ENCODE measurements at regions not wholly inside any gene's neighbourhood (a gene's known extent, or its start where the extent isn't known, plus 50 kb on each side); places are given as distances from the start of the nearest gene placed in this dataset.

DNA sequence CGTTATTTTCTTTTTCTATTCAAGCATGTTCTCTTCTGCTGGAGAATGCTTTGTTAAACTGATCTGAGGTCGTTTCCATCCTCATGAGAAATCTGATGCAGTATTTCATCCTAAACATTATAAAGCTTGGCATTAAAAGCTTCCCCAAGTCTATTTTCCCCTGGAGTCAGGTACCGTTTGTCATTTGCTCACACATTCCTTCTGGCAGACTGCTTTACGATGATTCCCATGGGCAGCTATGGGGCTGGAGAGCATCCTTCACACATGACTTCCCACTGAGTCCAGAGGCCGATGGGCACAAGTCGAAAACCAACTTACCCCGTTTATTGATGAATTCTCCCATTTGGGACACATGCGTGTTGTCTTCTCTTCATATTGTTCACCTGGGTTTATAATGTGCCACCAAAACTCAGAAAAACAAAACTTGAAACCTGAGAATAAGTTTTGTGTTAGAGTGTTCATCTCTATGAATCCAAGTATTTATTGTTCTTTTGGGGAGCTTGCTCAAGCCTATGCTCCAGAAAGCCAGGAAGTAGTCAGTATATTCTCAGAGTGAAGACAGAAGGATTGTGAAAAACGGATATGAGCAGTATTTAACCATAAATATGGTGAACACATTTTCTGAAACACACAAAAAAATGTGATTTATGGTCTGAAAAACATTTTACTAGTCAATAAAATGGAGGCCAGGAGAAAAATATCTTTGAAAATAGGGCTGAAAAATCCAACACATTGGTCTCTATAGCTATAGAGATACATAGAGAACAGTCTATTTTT is 298.8 kb upstream of the NOCT start:
- H3K9me3 Mint-ChIP-seq = no peaks in the 10 kb centered on the region
- intact Hi-C loops (cut with micrococcal nuclease) = no loop called here
- H3K27ac Mint-ChIP-seq = no peak overlapping the region
- no peak for DNase-seq
- H3K4me1 Mint-ChIP-seq (ENCODE audit: low read depth) = no peaks in the 10 kb centered on the region
- ChIA-PET CTCF (no interaction called here), POLR2A (no interaction called here)
- TF ChIP-seq, protein P1, sequence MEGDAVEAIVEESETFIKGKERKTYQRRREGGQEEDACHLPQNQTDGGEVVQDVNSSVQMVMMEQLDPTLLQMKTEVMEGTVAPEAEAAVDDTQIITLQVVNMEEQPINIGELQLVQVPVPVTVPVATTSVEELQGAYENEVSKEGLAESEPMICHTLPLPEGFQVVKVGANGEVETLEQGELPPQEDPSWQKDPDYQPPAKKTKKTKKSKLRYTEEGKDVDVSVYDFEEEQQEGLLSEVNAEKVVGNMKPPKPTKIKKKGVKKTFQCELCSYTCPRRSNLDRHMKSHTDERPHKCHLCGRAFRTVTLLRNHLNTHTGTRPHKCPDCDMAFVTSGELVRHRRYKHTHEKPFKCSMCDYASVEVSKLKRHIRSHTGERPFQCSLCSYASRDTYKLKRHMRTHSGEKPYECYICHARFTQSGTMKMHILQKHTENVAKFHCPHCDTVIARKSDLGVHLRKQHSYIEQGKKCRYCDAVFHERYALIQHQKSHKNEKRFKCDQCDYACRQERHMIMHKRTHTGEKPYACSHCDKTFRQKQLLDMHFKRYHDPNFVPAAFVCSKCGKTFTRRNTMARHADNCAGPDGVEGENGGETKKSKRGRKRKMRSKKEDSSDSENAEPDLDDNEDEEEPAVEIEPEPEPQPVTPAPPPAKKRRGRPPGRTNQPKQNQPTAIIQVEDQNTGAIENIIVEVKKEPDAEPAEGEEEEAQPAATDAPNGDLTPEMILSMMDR (IDR thresholded peaks at IDR 0.05) = no peak
- no peak overlapping the region for H3K4me3 Mint-ChIP-seq
- no peak for ATAC-seq
- no peaks in the 10 kb centered on the region for H3K27me3 Mint-ChIP-seq
- no peaks in the 10 kb centered on the region for H3K36me3 Mint-ChIP-seq (ENCODE audit: low read depth)

DNA sequence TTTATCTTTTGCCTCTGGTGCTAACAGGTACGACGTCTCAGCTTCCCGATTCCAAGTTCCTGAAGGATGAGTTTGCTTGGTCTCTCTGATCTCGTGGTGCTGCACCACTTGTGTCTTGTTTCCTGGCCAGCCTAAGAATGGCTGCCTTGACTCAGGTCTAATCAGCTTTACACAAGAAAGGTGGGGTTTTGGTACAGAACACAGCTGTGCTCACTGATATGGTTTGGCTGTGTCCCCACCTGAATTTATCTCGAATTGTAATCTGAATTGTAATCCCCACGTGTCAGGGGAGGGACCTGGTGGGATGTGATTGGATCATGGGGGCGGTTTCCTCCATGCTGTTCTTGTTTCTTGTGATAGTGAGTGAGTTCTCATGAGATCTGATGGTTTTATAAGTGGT is 305.3 kb upstream of the NOCT start:
- no peak for DNase-seq
- CTCF ChIA-PET = no interaction called here
- TF ChIP-seq, protein P1 (IDR thresholded peaks at IDR 0.05) = no peak
- Mint-ChIP-seq H3K4me3 (no peak overlapping the region), H3K4me1 (ENCODE audit: low read depth) (no peaks in the 10 kb centered on the region), H3K36me3 (ENCODE audit: low read depth) (no peaks in the 10 kb centered on the region), H3K9me3 (no peaks in the 10 kb centered on the region), H3K27me3 (peaks cover 4% of the 10 kb centered on the region), H3K27ac (no peak overlapping the region)
- POLR2A ChIA-PET = no interaction called here
- no peak for ATAC-seq
- intact Hi-C loops (cut with micrococcal nuclease) = no loop called here

DNA sequence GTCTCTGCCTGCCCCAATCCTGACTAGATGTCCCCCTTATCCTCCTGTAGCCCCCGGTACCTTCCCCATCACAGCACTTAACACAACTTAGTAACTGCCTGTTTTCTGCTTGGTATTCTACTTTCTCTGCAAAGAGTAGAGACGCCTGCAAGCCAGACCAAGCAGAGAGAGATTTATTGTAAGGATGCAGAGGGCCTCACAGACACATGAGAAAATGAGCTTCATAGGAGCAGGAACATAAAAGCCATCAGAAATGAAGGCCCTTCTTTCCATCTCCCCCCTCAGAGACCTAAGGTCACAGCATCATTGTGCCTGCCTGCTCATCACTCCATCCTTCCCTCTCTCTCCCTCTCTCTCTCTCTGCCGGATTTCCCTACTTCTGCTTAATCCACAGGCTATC is 305.7 kb upstream of the NOCT start:
- Mint-ChIP-seq H3K4me1 (ENCODE audit: low read depth) (no peaks in the 10 kb centered on the region), H3K4me3 (no peak overlapping the region), H3K27ac (no peak overlapping the region), H3K9me3 (no peaks in the 10 kb centered on the region), H3K27me3 (peaks cover 4% of the 10 kb centered on the region), H3K36me3 (ENCODE audit: low read depth) (no peaks in the 10 kb centered on the region)
- POLR2A ChIA-PET = no interaction called here
- ATAC-seq = no peak
- CTCF ChIA-PET = no interaction called here
- intact Hi-C loops (cut with micrococcal nuclease) = no loop called here
- DNase-seq = no peak
- TF ChIP-seq, protein P1 (IDR thresholded peaks at IDR 0.05) = no peak

DNA sequence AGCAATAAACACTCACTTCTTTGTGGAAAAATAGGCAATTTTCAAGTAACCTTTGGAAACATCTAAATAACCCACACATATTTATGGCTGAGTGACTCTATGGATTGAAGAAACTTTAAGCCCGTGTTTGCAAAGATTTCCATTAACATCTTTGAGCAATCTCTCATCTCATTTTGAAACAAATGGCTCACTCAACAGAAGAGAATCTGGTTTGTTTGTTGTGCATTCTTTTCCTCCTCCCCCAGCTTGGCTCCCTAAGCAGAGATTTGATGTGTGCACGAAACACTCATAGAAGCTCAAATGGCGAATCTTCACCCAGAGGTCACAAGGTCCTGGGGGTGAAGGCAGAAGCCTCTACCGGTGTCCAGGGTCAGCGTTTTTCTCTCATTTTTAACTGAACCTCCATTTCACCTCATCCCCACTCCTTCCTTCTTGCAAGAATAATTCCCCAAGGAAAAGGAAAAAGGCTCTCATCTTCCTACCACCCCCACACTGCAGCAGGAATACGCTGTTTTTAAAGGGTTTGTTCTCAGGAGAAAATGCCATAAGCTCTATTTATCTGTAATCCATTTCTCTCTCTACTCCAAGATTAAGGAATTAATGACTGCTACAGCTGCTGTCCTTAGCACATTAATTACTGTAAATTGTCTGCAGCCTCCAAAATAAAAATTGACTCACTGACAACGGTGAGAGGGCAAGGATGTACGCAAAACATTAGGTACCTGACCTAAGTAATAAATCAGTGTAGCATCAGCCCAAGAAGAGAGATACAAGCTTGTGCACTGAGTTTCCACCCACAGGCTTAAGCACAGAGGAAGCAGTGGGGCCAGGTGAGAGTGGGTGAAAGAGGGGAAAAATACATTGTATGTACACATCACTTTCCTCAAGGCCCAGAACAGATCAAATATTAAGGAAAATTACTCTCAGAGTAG is 307.6 kb upstream of the NOCT start:
- intact Hi-C loops (cut with micrococcal nuclease) = no loop called here
- TF ChIP-seq, protein P1 (IDR thresholded peaks at IDR 0.05) = no peak
- H3K4me1 Mint-ChIP-seq (ENCODE audit: low read depth) = no peaks in the 10 kb centered on the region

DNA sequence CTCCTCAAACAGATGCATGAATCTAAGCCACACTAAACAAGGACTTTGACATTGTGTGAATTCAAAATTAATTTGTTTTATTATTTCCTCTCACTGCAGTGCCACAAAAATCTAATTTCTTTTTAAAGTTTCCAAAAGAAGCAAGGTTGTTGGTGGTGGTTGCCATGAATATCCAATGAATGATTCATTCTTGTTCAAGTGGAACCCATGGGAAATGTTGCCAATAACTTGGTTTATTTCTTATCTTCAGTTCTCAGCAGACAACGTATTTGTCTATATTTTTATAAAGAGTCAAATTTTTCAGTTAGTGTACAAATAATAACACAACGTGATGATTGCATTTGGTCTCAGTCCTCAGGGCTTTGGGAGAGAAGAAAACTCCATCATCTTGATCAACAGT is 309.4 kb upstream of the NOCT start:
- ChIA-PET POLR2A (no interaction called here), CTCF (no interaction called here)
- Mint-ChIP-seq H3K36me3 (ENCODE audit: low read depth) (no peaks in the 10 kb centered on the region), H3K27ac (no peak overlapping the region), H3K27me3 (peaks cover 6% of the 10 kb centered on the region), H3K4me1 (ENCODE audit: low read depth) (no peaks in the 10 kb centered on the region), H3K4me3 (no peak overlapping the region), H3K9me3 (no peaks in the 10 kb centered on the region)
- TF ChIP-seq, protein P1 (IDR thresholded peaks at IDR 0.05) = no peak
- ATAC-seq (no peak), DNase-seq (no peak)
- intact Hi-C loops (cut with micrococcal nuclease) = no loop called here

More for the DNA sequence above, 307.6 kb upstream of the NOCT start:
- H3K36me3 Mint-ChIP-seq (ENCODE audit: low read depth) = no peaks in the 10 kb centered on the region
- ATAC-seq = no peak
- H3K27me3 Mint-ChIP-seq = peaks cover 5% of the 10 kb centered on the region
- H3K27ac Mint-ChIP-seq = no peak overlapping the region
- CTCF ChIA-PET = no interaction called here
- no peak overlapping the region for H3K4me3 Mint-ChIP-seq
- POLR2A ChIA-PET = no interaction called here
- DNase-seq = no peak
- H3K9me3 Mint-ChIP-seq = no peaks in the 10 kb centered on the region
